Loucy (cell line): ENCODE measurements at regions not wholly inside any gene's neighbourhood (a gene's known extent, or its start where the extent isn't known, plus 50 kb on each side); places are given as distances from the start of the nearest gene placed in this dataset.

Source experiments
- H2AFZ ChIP-seq: fragments of 200-600 bp; sonication (generic); 2 replicates; pipeline ENCODE4 v1.6.0; 2016; ENCODE audit warnings: antibody characterized with exemption, mild to moderate bottlenecking, low read length, moderate library complexity
- H3F3A ChIP-seq: fragments of 200-600 bp; 2 replicates; pipeline ENCODE4 v1.6.0; 2016; ENCODE audit warnings: antibody characterized with exemption, low read depth, mild to moderate bottlenecking
- H3K27me3 ChIP-seq: fragments of 200-600 bp; sonication (generic); 2 replicates; pipeline ENCODE4 v1.6.1; 2014; ENCODE audit warnings: low read length, mild to moderate bottlenecking; ENCODE audit not compliant: insufficient read depth, poor library complexity, severe bottlenecking
- H3K36me3 ChIP-seq: fragments of 200-600 bp; sonication (generic); 2 replicates; pipeline ENCODE4 v1.6.1; 2016; ENCODE audit warnings: low read length; ENCODE audit not compliant: insufficient read depth
- H3K4me1 ChIP-seq: fragments of 200-600 bp; sonication (generic); 2 replicates; pipeline ENCODE4 v1.5.1; 2014; ENCODE audit warnings: low read length, mild to moderate bottlenecking; ENCODE audit not compliant: insufficient read depth, poor library complexity, severe bottlenecking
- H3K4me2 ChIP-seq: fragments of 200-600 bp; sonication (generic); 2 replicates; pipeline ENCODE4 v1.6.0; 2014; ENCODE audit warnings: antibody characterized with exemption, low read length, low read depth, mild to moderate bottlenecking; ENCODE audit not compliant: poor library complexity, severe bottlenecking
- H3K4me3 ChIP-seq: fragments of 200-600 bp; sonication (generic); 2 replicates; pipeline ENCODE4 v1.5.1; 2014; ENCODE audit warnings: low read length, mild to moderate bottlenecking, mixed read lengths; ENCODE audit not compliant: poor library complexity, severe bottlenecking
- H3K79me2 ChIP-seq: fragments of 200-600 bp; sonication (generic); 2 replicates; pipeline ENCODE4 v1.6.1; 2014; ENCODE audit warnings: low read length; ENCODE audit not compliant: insufficient read depth
- H3K9ac ChIP-seq: fragments of 200-600 bp; sonication (generic); 2 replicates; pipeline ENCODE4 v1.6.0; 2014; ENCODE audit warnings: mild to moderate bottlenecking, low read depth, low read length, moderate library complexity; ENCODE audit not compliant: poor library complexity, severe bottlenecking
- H3K9me2 ChIP-seq: fragments of 200-600 bp; sonication (generic); replicated peaks from 2 replicates; pipeline ENCODE4 v1.6.1; 2016; ENCODE audit warnings: low read depth, low read length, mixed read lengths
- H3K9me3 ChIP-seq: fragments of 200-600 bp; sonication (generic); 2 replicates; pipeline ENCODE4 v1.6.1; 2014; ENCODE audit warnings: mild to moderate bottlenecking, antibody characterized with exemption, low read length, low read depth; ENCODE audit not compliant: insufficient read depth
- H4K20me1 ChIP-seq: fragments of 200-600 bp; sonication (generic); 2 replicates; pipeline ENCODE4 v1.6.0; 2014; ENCODE audit warnings: antibody characterized with exemption, low read length, mild to moderate bottlenecking; ENCODE audit not compliant: insufficient read depth, poor library complexity, severe bottlenecking
- CTCF ChIP-seq: fragments of 200-600 bp; sonication (generic); conservative IDR thresholded peaks from 2 replicates; pipeline ENCODE4 v1.5.1; 2014; ENCODE audit warnings: mild to moderate bottlenecking, antibody characterized with exemption, low read length
- EZH2phosphoT487 ChIP-seq: fragments of 200-600 bp; IDR thresholded peaks from 2 replicates; pipeline ENCODE4 v1.6.1; 2018; ENCODE audit warnings: antibody characterized with exemption, mild to moderate bottlenecking, moderate library complexity, borderline replicate concordance

- Histone ChIP-seq H4K20me1 (no peaks in the 10 kb centered on the region), H3K4me2 (no peak overlapping the region), H3K9me2 (no peaks in the 10 kb centered on the region), H3F3A (no peaks in the 10 kb centered on the region), H3K36me3 (no peaks in the 10 kb centered on the region), H3K4me3 (no peak overlapping the region), H3K79me2 (no peaks in the 10 kb centered on the region), H3K27me3 (no peaks in the 10 kb centered on the region), H2AFZ (no peak overlapping the region), H3K9me3 (no peaks in the 10 kb centered on the region), H3K4me1 (no peaks in the 10 kb centered on the region), H3K9ac (no peak overlapping the region)
- TF ChIP-seq CTCF, result no peak
- no peak for TF ChIP-seq EZH2phosphoT487
Measured at GRCh38 chr15:70348226-70348543, 250.5 kb upstream of the TLE3 start.

GRCh38 chr15:70347321-70348225 lies 249.9 kb upstream of the TLE3 start:
- Histone ChIP-seq H3K79me2 (no peaks in the 10 kb centered on the region), H3K9me3 (no peaks in the 10 kb centered on the region), H2AFZ (no peak overlapping the region), H3K4me1 (no peaks in the 10 kb centered on the region), H3K36me3 (no peaks in the 10 kb centered on the region), H3K9ac (no peak overlapping the region), H3K4me2 (no peak overlapping the region), H3K4me3 (no peak overlapping the region), H4K20me1 (no peaks in the 10 kb centered on the region), H3K27me3 (no peaks in the 10 kb centered on the region), H3F3A (no peaks in the 10 kb centered on the region), H3K9me2 (no peaks in the 10 kb centered on the region)
- TF ChIP-seq CTCF (no peak), EZH2phosphoT487 (no peak)

GRCh38 chr15:70345251-70346019 lies 247.7 kb upstream of the TLE3 start:
- no peaks in the 10 kb centered on the region for H3K36me3 ChIP-seq
- H3K9me2 ChIP-seq, result no peaks in the 10 kb centered on the region
- H4K20me1 ChIP-seq, result no peaks in the 10 kb centered on the region
- no peaks in the 10 kb centered on the region for H3K79me2 ChIP-seq
- H3K4me3 ChIP-seq, result no peak overlapping the region
- H3K4me1 ChIP-seq, result no peaks in the 10 kb centered on the region
- no peak overlapping the region for H2AFZ ChIP-seq
- no peaks in the 10 kb centered on the region for H3F3A ChIP-seq
- no peaks in the 10 kb centered on the region for H3K27me3 ChIP-seq
- no peaks in the 10 kb centered on the region for H3K9me3 ChIP-seq
- H3K4me2 ChIP-seq, result no peak overlapping the region
- H3K9ac ChIP-seq, result no peak overlapping the region
- TF ChIP-seq EZH2phosphoT487 (no peak), CTCF (no peak)
